LNCAP (cell line): ENCODE measurements at regions not wholly inside any gene's neighbourhood (a gene's known extent, or its start where the extent isn't known, plus 50 kb on each side); places are given as distances from the start of the nearest gene placed in this dataset.

Source experiments
- TF ChIP-seq, protein P1 (sequence below): fragments of 450-650 bp; IDR thresholded peaks from 2 replicates; pipeline ENCODE4 v1.5.1; 2017; ENCODE audit warnings: mild to moderate bottlenecking

DNA sequence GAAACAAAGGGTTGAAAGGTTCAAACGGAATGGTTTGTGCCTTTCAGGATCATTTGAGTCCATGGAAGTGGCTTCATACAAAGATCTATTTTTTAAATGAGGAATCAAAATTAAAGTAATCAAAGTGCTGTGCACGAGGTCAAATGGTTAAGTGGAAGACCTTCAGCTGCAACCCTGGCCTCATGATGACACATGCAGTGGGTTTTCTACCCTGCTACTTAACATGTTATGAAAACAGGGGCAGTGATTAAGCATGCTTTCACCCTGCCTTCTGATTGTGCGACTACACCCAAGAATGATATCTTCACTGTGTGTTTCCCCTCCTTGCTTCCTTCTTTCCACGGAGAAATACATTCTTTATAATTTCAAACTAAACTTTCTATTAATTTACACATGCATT lies 604.2 kb downstream of the LRRIQ3 start:
- TF ChIP-seq, protein P1, sequence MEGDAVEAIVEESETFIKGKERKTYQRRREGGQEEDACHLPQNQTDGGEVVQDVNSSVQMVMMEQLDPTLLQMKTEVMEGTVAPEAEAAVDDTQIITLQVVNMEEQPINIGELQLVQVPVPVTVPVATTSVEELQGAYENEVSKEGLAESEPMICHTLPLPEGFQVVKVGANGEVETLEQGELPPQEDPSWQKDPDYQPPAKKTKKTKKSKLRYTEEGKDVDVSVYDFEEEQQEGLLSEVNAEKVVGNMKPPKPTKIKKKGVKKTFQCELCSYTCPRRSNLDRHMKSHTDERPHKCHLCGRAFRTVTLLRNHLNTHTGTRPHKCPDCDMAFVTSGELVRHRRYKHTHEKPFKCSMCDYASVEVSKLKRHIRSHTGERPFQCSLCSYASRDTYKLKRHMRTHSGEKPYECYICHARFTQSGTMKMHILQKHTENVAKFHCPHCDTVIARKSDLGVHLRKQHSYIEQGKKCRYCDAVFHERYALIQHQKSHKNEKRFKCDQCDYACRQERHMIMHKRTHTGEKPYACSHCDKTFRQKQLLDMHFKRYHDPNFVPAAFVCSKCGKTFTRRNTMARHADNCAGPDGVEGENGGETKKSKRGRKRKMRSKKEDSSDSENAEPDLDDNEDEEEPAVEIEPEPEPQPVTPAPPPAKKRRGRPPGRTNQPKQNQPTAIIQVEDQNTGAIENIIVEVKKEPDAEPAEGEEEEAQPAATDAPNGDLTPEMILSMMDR, result no peak

DNA sequence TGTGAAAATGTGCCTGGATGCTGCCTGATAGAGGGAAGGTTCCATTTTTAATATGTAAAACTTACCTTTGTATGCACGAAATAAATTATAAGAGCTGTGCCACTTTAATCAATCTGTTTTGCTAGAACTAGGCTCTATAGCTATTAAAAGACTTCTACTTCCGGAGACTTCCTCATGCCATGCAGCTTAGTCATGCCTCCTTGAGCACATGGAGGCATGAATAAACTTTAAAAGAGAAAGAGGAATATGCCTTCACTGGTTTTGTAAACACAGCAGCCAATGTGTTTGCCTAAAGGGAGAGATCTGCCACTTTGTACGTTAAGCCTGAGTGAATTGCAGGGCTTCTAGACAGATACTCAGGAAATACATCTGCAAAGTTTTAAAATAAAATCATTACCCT lies 604.6 kb downstream of the LRRIQ3 start:
- TF ChIP-seq, protein P1, result no peak

DNA sequence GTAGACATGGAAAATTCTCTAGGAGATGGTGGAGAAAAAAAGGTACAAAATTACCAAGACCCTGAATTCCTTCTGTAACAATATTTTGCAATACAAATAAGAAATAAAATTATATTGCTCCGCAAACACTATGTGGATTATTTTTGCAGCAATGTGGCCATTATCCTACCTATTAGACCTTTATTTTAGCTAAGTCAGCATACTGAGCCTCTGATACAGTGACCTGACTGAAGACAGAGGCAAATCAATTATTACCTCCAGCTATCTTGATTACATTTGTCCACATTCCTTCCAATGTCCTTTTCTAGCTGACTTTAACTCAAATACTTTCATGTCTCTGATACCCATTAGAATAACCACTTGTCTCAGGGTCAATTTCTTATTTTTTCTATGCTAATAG lies 610.9 kb downstream of the LRRIQ3 start:
- TF ChIP-seq, protein P1, result no peak

DNA sequence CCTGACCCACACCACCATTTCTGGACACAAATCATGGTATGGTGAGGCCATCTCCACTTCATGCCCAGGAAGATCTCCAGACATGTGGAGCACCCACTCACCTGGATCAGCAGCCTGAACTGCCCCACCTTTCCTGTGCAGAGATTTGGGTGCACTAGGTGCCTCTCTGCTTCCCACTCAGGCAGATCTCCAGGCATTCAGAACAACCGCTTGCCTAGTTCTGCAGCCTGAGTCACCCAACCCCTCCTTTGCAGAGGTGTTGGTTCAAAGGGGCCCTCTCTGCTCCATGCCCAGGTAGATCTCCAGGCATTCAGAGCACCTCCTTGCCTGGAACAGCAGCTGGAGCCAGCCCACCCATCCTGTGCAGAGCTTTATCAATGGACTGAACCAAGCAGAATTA lies 620.8 kb downstream of the LRRIQ3 start:
- TF ChIP-seq, protein P1, result no peak

GRCh38 chr1:73576083-73576482 lies 621.9 kb downstream of the LRRIQ3 start:
- TF ChIP-seq, protein P1, result no peak

DNA sequence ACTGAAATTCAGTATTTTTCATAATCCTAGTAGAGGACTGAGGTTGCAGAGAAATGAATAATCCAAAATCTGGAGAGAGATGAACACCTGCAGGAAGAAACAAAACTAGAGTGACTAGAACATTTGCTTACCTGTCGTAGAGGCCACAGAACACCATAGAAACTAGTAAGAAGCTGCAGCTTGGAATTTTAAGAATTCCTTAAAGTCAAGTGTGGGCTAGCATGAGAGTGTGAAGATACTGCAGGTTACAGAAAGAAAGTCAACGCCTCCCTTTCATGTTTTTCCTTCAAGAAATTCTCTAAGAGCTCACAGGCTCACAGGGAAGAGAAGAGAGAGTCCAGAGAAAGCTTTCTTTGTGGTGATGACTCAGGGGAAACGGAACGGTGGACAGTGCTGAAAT lies 633.7 kb downstream of the LRRIQ3 start:
- TF ChIP-seq, protein P1, result no peak

GRCh38 chr1:73556270-73556669 lies 641.7 kb downstream of the LRRIQ3 start:
- TF ChIP-seq, protein P1, result no peak

DNA sequence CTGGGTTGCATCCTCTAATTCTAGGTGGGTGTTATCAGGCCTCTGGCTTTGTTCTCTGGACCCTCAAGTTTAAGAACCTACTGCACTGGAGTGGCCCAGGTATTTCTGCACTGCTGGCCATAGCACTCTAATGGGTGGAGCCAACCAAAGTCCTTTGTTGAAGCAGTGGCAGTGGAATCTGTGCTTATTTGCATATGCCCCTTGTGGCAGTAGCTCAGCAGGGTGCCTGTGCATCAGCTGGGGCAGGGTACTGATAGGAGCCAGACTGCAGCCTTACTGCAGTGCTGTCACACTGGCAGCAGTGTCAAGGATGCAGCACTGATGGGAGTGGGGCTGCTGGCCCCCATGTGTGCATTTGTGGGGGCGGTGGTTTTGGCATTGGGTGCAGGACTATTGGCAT lies 660.6 kb downstream of the LRRIQ3 start:
- TF ChIP-seq, protein P1, result no peak
